Renal cortex interstitium (tissue), 11 donors: ENCODE measurements at regions not wholly inside any gene's neighbourhood (a gene's known extent, or its start where the extent isn't known, plus 50 kb on each side); places are given as distances from the start of the nearest gene placed in this dataset.

ENCODE experiments used
- DNase-seq, 11 donors: peaks; one replicate each; pipeline ENCODE4 v3.0.0-alpha.2; 2013; ENCODE audit warnings: low read depth in 9 of 11, low spot score in 4 of 11; ENCODE audit errors: extremely low read depth in 1 of 11

GRCh38 chr7:21184942-21185652 is 242.8 kb upstream of the SP4 start:
- DNase-seq, result no peak

- DNase-seq, result no peak
Observed at GRCh38 chr7:21185653-21186265, 242.1 kb upstream of the SP4 start.

- DNase-seq, result no peak
Observed at GRCh38 chr7:21191321-21192073, 236.4 kb upstream of the SP4 start.

- no peak for DNase-seq
Observed at GRCh38 chr7:21192657-21193056, 235.2 kb upstream of the SP4 start.

- DNase-seq, result no peak
Observed at GRCh38 chr7:21193895-21194294, 234.0 kb upstream of the SP4 start.

- no peak for DNase-seq
Observed at GRCh38 chr7:21194936-21195335, 232.9 kb upstream of the SP4 start.

GRCh38 chr7:21198921-21199320 is 229.0 kb upstream of the SP4 start:
- no peak for DNase-seq

- DNase-seq, result no peak
Observed at GRCh38 chr7:21200503-21200902, 227.4 kb upstream of the SP4 start.

GRCh38 chr7:21214657-21215056 is 213.2 kb upstream of the SP4 start:
- no peak for DNase-seq

- no peak for DNase-seq
Observed at GRCh38 chr7:21215307-21215706, 212.6 kb upstream of the SP4 start.

- DNase-seq, result no peak
Observed at GRCh38 chr7:21217365-21217764, 210.5 kb upstream of the SP4 start.

- DNase-seq, result no peak
Observed at GRCh38 chr7:21218155-21218554, 209.7 kb upstream of the SP4 start.

GRCh38 chr7:21221130-21221529 is 206.8 kb upstream of the SP4 start:
- no peak for DNase-seq

- no peak for DNase-seq
Observed at GRCh38 chr7:21238400-21239116, 189.3 kb upstream of the SP4 start.

GRCh38 chr7:21243265-21243664 is 184.6 kb upstream of the SP4 start:
- DNase-seq, result no peak

- DNase-seq, result no peak
Observed at GRCh38 chr7:21251151-21251800, 176.6 kb upstream of the SP4 start.

- DNase-seq, result peak; percentile 62 to 83 (median 72)
Observed at GRCh38 chr7:21253740-21254687, 173.9 kb upstream of the SP4 start.

GRCh38 chr7:21256310-21256877 is 171.5 kb upstream of the SP4 start:
- peak in 4 of 11 donors; percentile 18 to 43 (median 34) for DNase-seq
